MM.1S (cell line): ENCODE measurements at regions not wholly inside any gene's neighbourhood (a gene's known extent, or its start where the extent isn't known, plus 50 kb on each side); places are given as distances from the start of the nearest gene placed in this dataset.

Experiments
- EZH2phosphoT487 ChIP-seq: fragments of 300-600 bp; sonication (generic); IDR thresholded peaks from 2 replicates; pipeline ENCODE4 v1.6.1; 2018; ENCODE audit warnings: antibody characterized with exemption, low read length
- TF ChIP-seq, protein P1 (sequence below): fragments of 300-600 bp; sonication (generic); IDR thresholded peaks from 2 replicates; pipeline ENCODE4 v1.5.1; 2016; ENCODE audit warnings: antibody characterized with exemption, low read length, mixed read lengths

DNA sequence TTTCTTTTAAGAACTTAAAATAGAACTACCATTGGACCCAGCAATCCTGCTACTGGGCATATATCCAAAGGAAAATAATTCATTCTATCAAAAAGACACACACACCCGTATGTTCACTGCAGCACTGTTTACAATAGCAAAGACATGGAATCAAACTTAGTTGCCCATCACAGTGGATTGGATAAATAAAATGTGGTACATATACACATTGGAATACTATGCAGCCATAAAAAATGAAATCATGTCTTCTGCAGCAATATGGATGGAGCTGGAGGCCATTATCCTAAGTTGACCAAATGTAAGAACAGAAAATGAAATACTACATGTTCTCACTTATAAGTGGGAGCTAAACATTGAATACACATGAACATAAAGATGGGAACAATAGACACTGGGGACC lies 585.3 kb upstream of the USP24 start:
- TF ChIP-seq, protein P1, sequence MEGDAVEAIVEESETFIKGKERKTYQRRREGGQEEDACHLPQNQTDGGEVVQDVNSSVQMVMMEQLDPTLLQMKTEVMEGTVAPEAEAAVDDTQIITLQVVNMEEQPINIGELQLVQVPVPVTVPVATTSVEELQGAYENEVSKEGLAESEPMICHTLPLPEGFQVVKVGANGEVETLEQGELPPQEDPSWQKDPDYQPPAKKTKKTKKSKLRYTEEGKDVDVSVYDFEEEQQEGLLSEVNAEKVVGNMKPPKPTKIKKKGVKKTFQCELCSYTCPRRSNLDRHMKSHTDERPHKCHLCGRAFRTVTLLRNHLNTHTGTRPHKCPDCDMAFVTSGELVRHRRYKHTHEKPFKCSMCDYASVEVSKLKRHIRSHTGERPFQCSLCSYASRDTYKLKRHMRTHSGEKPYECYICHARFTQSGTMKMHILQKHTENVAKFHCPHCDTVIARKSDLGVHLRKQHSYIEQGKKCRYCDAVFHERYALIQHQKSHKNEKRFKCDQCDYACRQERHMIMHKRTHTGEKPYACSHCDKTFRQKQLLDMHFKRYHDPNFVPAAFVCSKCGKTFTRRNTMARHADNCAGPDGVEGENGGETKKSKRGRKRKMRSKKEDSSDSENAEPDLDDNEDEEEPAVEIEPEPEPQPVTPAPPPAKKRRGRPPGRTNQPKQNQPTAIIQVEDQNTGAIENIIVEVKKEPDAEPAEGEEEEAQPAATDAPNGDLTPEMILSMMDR = no peak
- no peak for TF ChIP-seq EZH2phosphoT487
